ENCODE measurements at regions not wholly inside any gene's neighbourhood (a gene's known extent, or its start where the extent isn't known, plus 50 kb on each side); places are given as distances from the start of the nearest gene placed in this dataset.

DNA sequence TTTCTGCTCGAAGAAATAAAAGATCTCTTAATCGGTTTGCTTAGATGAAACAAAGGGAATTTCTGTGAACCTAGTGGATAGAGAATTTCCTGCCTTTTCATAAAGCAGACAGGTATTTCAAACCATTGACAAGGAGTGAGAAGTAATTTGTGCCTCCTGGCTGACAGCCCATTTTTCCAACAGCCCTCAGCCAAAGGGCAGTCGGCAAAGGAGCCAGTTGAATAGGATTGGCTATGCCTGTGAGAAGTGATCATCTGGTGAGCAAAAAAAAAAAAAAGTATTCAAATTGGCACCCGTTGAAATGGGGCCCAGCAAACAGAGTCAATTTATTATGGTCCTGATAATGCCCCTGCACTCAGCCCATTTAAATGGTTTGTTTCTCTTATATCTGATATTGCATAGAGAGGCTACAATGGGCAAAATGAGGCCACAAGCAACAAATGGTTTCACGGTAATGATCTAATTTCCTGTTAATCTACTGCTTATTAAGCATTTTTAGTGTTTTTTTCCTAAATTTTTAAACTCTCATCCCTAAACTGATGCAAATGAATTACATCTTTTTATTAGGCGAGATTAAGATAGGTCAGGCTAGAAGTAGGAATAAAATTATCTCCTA, 477.5 kb downstream of the NUF2 start:
- TF ChIP-seq, protein P1, sequence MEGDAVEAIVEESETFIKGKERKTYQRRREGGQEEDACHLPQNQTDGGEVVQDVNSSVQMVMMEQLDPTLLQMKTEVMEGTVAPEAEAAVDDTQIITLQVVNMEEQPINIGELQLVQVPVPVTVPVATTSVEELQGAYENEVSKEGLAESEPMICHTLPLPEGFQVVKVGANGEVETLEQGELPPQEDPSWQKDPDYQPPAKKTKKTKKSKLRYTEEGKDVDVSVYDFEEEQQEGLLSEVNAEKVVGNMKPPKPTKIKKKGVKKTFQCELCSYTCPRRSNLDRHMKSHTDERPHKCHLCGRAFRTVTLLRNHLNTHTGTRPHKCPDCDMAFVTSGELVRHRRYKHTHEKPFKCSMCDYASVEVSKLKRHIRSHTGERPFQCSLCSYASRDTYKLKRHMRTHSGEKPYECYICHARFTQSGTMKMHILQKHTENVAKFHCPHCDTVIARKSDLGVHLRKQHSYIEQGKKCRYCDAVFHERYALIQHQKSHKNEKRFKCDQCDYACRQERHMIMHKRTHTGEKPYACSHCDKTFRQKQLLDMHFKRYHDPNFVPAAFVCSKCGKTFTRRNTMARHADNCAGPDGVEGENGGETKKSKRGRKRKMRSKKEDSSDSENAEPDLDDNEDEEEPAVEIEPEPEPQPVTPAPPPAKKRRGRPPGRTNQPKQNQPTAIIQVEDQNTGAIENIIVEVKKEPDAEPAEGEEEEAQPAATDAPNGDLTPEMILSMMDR (IDR thresholded peaks at IDR 0.05) = no peak
- TF ChIP-seq POLR2A (IDR thresholded peaks at IDR 0.05) (no peak), EP300 (IDR thresholded peaks at IDR 0.05) (no peak), POLR2AphosphoS5 (IDR thresholded peaks at IDR 0.05) (no peak)

Measured in upper lobe of left lung (tissue), 4 donors.